Hematopoietic multipotent progenitor cell treated with erythropoietin and hydrocortisone succinate and interleukin-3 and kit ligand, for 8 days (in vitro differentiated cells): ENCODE measurements at regions not wholly inside any gene's neighbourhood (a gene's known extent, or its start where the extent isn't known, plus 50 kb on each side); places are given as distances from the start of the nearest gene placed in this dataset.
"Not testable (repeated sequence)": the region's sequence is repeated elsewhere in the genome, so short reads cannot be mapped to it uniquely, and the experiment has no call there.

ENCODE experiments used
- DNase-seq: peaks from one replicate; pipeline ENCODE4 v3.0.0-alpha.2; 2015

GRCh38 chr3:164927728-164928127, 150.6 kb downstream of the SI start:
- no peak for DNase-seq

- no peak for DNase-seq
These were observed 159.4 kb downstream of the SI start for GRCh38 chr3:164918905-164919304.

- no peak for DNase-seq
These were observed 165.4 kb downstream of the SI start for GRCh38 chr3:164912916-164913315.

GRCh38 chr3:164903820-164904451, 174.4 kb downstream of the SI start:
- no peak for DNase-seq

- DNase-seq: no peak
These were observed 181.0 kb downstream of the SI start for GRCh38 chr3:164897342-164897741.

GRCh38 chr3:164890061-164890460, 188.2 kb downstream of the SI start:
- DNase-seq: no peak

- no peak for DNase-seq
These were observed 195.1 kb downstream of the SI start for GRCh38 chr3:164883171-164883570.

GRCh38 chr3:164879201-164879600, 199.1 kb downstream of the SI start:
- DNase-seq: no peak

- no peak for DNase-seq
These were observed 213.8 kb downstream of the SI start for GRCh38 chr3:164864454-164864853.

GRCh38 chr3:164852866-164853265, 225.4 kb downstream of the SI start:
- DNase-seq: no peak

GRCh38 chr3:164851905-164852304, 226.4 kb downstream of the SI start:
- no peak for DNase-seq

GRCh38 chr3:164851204-164851603, 227.1 kb downstream of the SI start:
- DNase-seq: no peak

GRCh38 chr3:164848923-164849322, 229.4 kb downstream of the SI start:
- no peak for DNase-seq

- DNase-seq: no peak
These were observed 232.6 kb downstream of the SI start for GRCh38 chr3:164845739-164846138.

- no peak for DNase-seq
These were observed 246.1 kb downstream of the SI start for GRCh38 chr3:164832216-164832615.

GRCh38 chr3:164818318-164818717, 260.0 kb downstream of the SI start:
- DNase-seq: no peak

GRCh38 chr3:164814106-164814505, 264.2 kb downstream of the SI start:
- no peak for DNase-seq

- no peak for DNase-seq
These were observed 266.3 kb downstream of the SI start for GRCh38 chr3:164812042-164812441.

GRCh38 chr3:164806188-164806587, 272.1 kb downstream of the SI start:
- no peak for DNase-seq

GRCh38 chr3:164794099-164794498, 284.2 kb downstream of the SI start:
- no peak for DNase-seq

- no peak for DNase-seq
These were observed 287.0 kb downstream of the SI start for GRCh38 chr3:164791263-164791662.

- not testable (repeated sequence) for DNase-seq
These were observed 293.9 kb downstream of the SI start for GRCh38 chr3:164784407-164784806.

GRCh38 chr3:164781755-164782154, 296.5 kb downstream of the SI start:
- no peak for DNase-seq

- no peak for DNase-seq
These were observed 298.5 kb downstream of the SI start for GRCh38 chr3:164779816-164780215.

GRCh38 chr3:164752812-164753211, 325.5 kb downstream of the SI start:
- DNase-seq: no peak

GRCh38 chr3:164748626-164749025, 329.7 kb downstream of the SI start:
- no peak for DNase-seq
